ENCODE measurements at regions not wholly inside any gene's neighbourhood (a gene's known extent, or its start where the extent isn't known, plus 50 kb on each side); places are given as distances from the start of the nearest gene placed in this dataset.

DNA sequence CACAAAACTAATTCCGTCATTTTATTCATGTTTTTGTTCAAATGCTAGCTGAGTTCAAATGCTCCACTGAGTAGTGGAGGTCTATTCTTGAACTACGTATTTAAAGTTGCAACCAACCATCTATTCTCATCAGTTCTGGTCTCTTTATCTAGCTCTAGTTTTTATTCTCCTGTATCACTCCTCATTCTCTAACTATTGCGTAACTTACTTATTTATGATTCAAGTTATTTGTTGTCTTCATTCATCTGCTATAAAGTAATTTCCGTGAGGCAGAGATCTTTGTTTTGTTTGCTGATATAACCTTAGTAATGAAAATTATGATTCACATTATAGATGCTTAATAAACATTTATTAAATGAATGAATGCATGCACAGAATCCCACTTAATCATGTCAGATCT lies 221.6 kb upstream of the ASCC3 start:
- no peak for TF ChIP-seq EZH2 (IDR thresholded peaks at IDR 0.05; ENCODE audit: borderline replicate concordance, insufficient read depth, low read depth, low read length, poor library complexity, severe bottlenecking)
- TF ChIP-seq, protein P1, sequence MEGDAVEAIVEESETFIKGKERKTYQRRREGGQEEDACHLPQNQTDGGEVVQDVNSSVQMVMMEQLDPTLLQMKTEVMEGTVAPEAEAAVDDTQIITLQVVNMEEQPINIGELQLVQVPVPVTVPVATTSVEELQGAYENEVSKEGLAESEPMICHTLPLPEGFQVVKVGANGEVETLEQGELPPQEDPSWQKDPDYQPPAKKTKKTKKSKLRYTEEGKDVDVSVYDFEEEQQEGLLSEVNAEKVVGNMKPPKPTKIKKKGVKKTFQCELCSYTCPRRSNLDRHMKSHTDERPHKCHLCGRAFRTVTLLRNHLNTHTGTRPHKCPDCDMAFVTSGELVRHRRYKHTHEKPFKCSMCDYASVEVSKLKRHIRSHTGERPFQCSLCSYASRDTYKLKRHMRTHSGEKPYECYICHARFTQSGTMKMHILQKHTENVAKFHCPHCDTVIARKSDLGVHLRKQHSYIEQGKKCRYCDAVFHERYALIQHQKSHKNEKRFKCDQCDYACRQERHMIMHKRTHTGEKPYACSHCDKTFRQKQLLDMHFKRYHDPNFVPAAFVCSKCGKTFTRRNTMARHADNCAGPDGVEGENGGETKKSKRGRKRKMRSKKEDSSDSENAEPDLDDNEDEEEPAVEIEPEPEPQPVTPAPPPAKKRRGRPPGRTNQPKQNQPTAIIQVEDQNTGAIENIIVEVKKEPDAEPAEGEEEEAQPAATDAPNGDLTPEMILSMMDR (IDR thresholded peaks at IDR 0.05) = no peak

Data from B cell (primary cell).